SU-DHL-6 (cell line): ENCODE measurements at regions not wholly inside any gene's neighbourhood (a gene's known extent, or its start where the extent isn't known, plus 50 kb on each side); places are given as distances from the start of the nearest gene placed in this dataset.

ENCODE experiments used
- EZH2phosphoT487 ChIP-seq: fragments of 200-600 bp; sonication (generic), shearing (Covaris generic); conservative IDR thresholded peaks from 2 replicates; pipeline ENCODE4 v1.6.1; 2018; ENCODE audit warnings: mild to moderate bottlenecking, antibody characterized with exemption, low read length, moderate library complexity, mixed read lengths
- TF ChIP-seq, protein P1 (sequence below): fragments of 200-600 bp; sonication (generic); IDR thresholded peaks from one replicate; pipeline ENCODE4 v1.5.1; 2017; ENCODE audit warnings: antibody characterized with exemption, mild to moderate bottlenecking, low read length, moderate library complexity; ENCODE audit not compliant: insufficient read depth, poor library complexity, severe bottlenecking

DNA sequence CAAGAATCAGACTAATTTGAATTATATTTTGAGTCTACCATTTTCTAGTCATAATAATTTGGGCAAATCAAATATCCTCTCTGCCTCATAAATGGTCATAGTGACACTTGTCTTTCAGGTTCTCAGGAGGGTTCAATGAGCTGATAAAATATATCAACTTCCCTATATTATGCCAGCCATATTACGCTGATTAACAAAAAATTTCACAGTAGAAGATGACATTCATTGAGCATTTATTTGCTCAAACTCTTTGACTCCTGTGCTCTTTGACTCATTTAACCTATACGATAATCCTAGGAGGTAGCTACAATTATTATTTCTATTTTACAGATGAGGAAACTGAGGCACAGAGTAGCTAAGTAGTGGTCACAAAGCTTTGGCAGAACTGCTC, 60.0 kb upstream of the CCDC91 start:
- TF ChIP-seq, protein P1, sequence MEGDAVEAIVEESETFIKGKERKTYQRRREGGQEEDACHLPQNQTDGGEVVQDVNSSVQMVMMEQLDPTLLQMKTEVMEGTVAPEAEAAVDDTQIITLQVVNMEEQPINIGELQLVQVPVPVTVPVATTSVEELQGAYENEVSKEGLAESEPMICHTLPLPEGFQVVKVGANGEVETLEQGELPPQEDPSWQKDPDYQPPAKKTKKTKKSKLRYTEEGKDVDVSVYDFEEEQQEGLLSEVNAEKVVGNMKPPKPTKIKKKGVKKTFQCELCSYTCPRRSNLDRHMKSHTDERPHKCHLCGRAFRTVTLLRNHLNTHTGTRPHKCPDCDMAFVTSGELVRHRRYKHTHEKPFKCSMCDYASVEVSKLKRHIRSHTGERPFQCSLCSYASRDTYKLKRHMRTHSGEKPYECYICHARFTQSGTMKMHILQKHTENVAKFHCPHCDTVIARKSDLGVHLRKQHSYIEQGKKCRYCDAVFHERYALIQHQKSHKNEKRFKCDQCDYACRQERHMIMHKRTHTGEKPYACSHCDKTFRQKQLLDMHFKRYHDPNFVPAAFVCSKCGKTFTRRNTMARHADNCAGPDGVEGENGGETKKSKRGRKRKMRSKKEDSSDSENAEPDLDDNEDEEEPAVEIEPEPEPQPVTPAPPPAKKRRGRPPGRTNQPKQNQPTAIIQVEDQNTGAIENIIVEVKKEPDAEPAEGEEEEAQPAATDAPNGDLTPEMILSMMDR, result no peak
- no peak for TF ChIP-seq EZH2phosphoT487
